HEK293 (cell line): ENCODE measurements at regions not wholly inside any gene's neighbourhood (a gene's known extent, or its start where the extent isn't known, plus 50 kb on each side); places are given as distances from the start of the nearest gene placed in this dataset.

Experiments used
- CTCF ChIA-PET: fragments of 350-600 bp; formaldehyde crosslinking; extraction: SDS; loops from one replicate; lab custom pipeline; 2021; ENCODE audit warnings: antibody characterized with exemption; lab: Yijun Ruan, JAX
- POLR2A ChIA-PET: fragments of 300-600 bp; formaldehyde crosslinking; extraction: SDS; loops from one replicate; lab custom pipeline; 2020; ENCODE audit warnings: antibody characterized with exemption, inconsistent platforms; lab: Yijun Ruan, JAX
- H3K27ac ChIP-seq: fragments of 200-500 bp; sonication (Bioruptor generic); 2 replicates; pipeline ENCODE4 v1.5.1; 2014; ENCODE audit warnings: low read depth, low read length, control low read depth, inconsistent platforms; ENCODE audit errors: extremely low read depth
- H3K36me3 ChIP-seq, 2 experiments: fragments of 200-500 bp in 1 of 2; sonication (Bioruptor generic) in 1 of 2; 1 replicate in 1 of 2; 2 replicates in 1 of 2; pipeline ENCODE4 v1.5.1; 2014 to 2017; ENCODE audit warnings: inconsistent platforms in 2 of 2, low read length in 2 of 2; ENCODE audit not compliant: control insufficient read depth in 2 of 2, insufficient read depth in 1 of 2
- H3K4me1 ChIP-seq: fragments of 200-500 bp; sonication (Bioruptor generic); 2 replicates; pipeline ENCODE4 v1.5.1; 2014; ENCODE audit warnings: mild to moderate bottlenecking, low read length, inconsistent platforms; ENCODE audit not compliant: control insufficient read depth, insufficient read depth
- H3K4me3 ChIP-seq: 2 replicates; pipeline ENCODE4 v1.5.1; 2011; ENCODE audit warnings: low read depth, mild to moderate bottlenecking, control low read depth, low read length, moderate library complexity
- H3K9me3 ChIP-seq: fragments of 200-500 bp; sonication (Bioruptor generic); 2 replicates; pipeline ENCODE4 v1.5.1; 2014; ENCODE audit warnings: low read depth, low read length, inconsistent platforms; ENCODE audit not compliant: control insufficient read depth, insufficient read depth
- EGR2 ChIP-seq: fragments of 450-650 bp; formaldehyde crosslinking; IDR thresholded peaks from 2 replicates; pipeline ENCODE4 v1.5.1; 2016; ENCODE audit warnings: low read depth, missing biosample characterization, missing genetic modification characterization
- GLIS2 ChIP-seq: fragments of 450-650 bp; formaldehyde crosslinking; IDR thresholded peaks from 2 replicates; pipeline ENCODE4 v1.5.1; 2016; ENCODE audit warnings: missing biosample characterization, missing genetic modification characterization
- HOXA7 ChIP-seq: sonication (generic); formaldehyde crosslinking; IDR thresholded peaks from 2 replicates; pipeline ENCODE4 v1.8.1; 2022; ENCODE audit warnings: missing genetic modification reagents, borderline replicate concordance
- OSR2 ChIP-seq: fragments of 450-650 bp; formaldehyde crosslinking; IDR thresholded peaks from 2 replicates; pipeline ENCODE4 v1.5.1; 2016; ENCODE audit warnings: missing biosample characterization, missing genetic modification characterization
- OVOL3 ChIP-seq: fragments of 450-650 bp; formaldehyde crosslinking; IDR thresholded peaks from 2 replicates; pipeline ENCODE4 v1.5.1; 2016; ENCODE audit warnings: missing biosample characterization, missing genetic modification characterization
- PRDM1 ChIP-seq: fragments of 450-650 bp; formaldehyde crosslinking; IDR thresholded peaks from 2 replicates; pipeline ENCODE4; 2016; ENCODE audit warnings: missing biosample characterization, missing genetic modification characterization
- REST ChIP-seq: fragments of 450-650 bp; formaldehyde crosslinking; IDR thresholded peaks from 2 replicates; pipeline ENCODE4 v1.5.1; 2016; ENCODE audit warnings: missing biosample characterization, missing genetic modification characterization
- ZBTB48 ChIP-seq: fragments of 450-650 bp; formaldehyde crosslinking; IDR thresholded peaks from 2 replicates; pipeline ENCODE4 v1.5.1; 2016; ENCODE audit warnings: missing biosample characterization, missing genetic modification characterization
- ZBTB49 ChIP-seq: fragments of 450-650 bp; formaldehyde crosslinking; IDR thresholded peaks from 2 replicates; pipeline ENCODE4 v1.5.1; 2016; ENCODE audit warnings: missing biosample characterization, missing genetic modification characterization, low read depth
- ZBTB6 ChIP-seq: fragments of 450-650 bp; formaldehyde crosslinking; IDR thresholded peaks from 2 replicates; pipeline ENCODE4 v1.5.1; 2017; ENCODE audit warnings: missing biosample characterization, missing genetic modification characterization
- ZFP41 ChIP-seq: fragments of 450-650 bp; formaldehyde crosslinking; IDR thresholded peaks from 2 replicates; pipeline ENCODE4 v1.5.1; 2016; ENCODE audit warnings: missing biosample characterization, missing genetic modification characterization, borderline replicate concordance
- ZNF10 ChIP-seq: fragments of 450-650 bp; formaldehyde crosslinking; IDR thresholded peaks from 2 replicates; pipeline ENCODE4 v1.5.1; 2017; ENCODE audit warnings: missing biosample characterization, missing genetic modification characterization
- ZNF140 ChIP-seq: fragments of 450-650 bp; formaldehyde crosslinking; IDR thresholded peaks from 2 replicates; pipeline ENCODE4 v1.5.1; 2016; ENCODE audit warnings: missing biosample characterization, missing genetic modification characterization
- ZNF214 ChIP-seq: fragments of 450-650 bp; formaldehyde crosslinking; IDR thresholded peaks from 2 replicates; pipeline ENCODE4 v1.5.1; 2017; ENCODE audit warnings: missing biosample characterization, mild to moderate bottlenecking, missing genetic modification characterization, borderline replicate concordance
- ZNF23 ChIP-seq: fragments of 450-650 bp; formaldehyde crosslinking; IDR thresholded peaks from 2 replicates; pipeline ENCODE4 v1.5.1; 2016; ENCODE audit warnings: missing biosample characterization, missing genetic modification characterization, borderline replicate concordance
- ZNF266 ChIP-seq: fragments of 450-650 bp; formaldehyde crosslinking; IDR thresholded peaks from 2 replicates; pipeline ENCODE4 v1.5.1; 2016; ENCODE audit warnings: missing biosample characterization, missing genetic modification characterization, low read depth
- ZNF335 ChIP-seq: fragments of 450-650 bp; formaldehyde crosslinking; conservative IDR thresholded peaks from 2 replicates; pipeline ENCODE4 v1.5.1; 2016; ENCODE audit warnings: missing biosample characterization, missing genetic modification characterization
- ZNF366 ChIP-seq: fragments of 450-650 bp; formaldehyde crosslinking; conservative IDR thresholded peaks from 2 replicates; pipeline ENCODE4 v1.5.1; 2016; ENCODE audit warnings: missing biosample characterization, missing genetic modification characterization
- ZNF510 ChIP-seq: fragments of 450-650 bp; formaldehyde crosslinking; IDR thresholded peaks from 2 replicates; pipeline ENCODE4 v1.5.1; 2018; ENCODE audit warnings: mild to moderate bottlenecking, missing genetic modification characterization, missing biosample characterization; ENCODE audit not compliant: insufficient replicate concordance
- ZNF549 ChIP-seq: fragments of 450-650 bp; IDR thresholded peaks from 2 replicates; pipeline ENCODE4 v1.5.1; 2018; ENCODE audit warnings: missing biosample characterization, missing genetic modification characterization, mild to moderate bottlenecking, inconsistent platforms, moderate library complexity
- ZNF560 ChIP-seq: fragments of 450-650 bp; formaldehyde crosslinking; IDR thresholded peaks from 2 replicates; pipeline ENCODE4 v1.5.1; 2017; ENCODE audit warnings: missing biosample characterization, missing genetic modification characterization, borderline replicate concordance
- ZNF585B ChIP-seq: fragments of 450-650 bp; formaldehyde crosslinking; IDR thresholded peaks from 2 replicates; pipeline ENCODE4 v1.5.1; 2016; ENCODE audit warnings: missing biosample characterization, missing genetic modification characterization
- ZNF621 ChIP-seq: fragments of 450-650 bp; formaldehyde crosslinking; IDR thresholded peaks from 2 replicates; pipeline ENCODE4 v1.5.1; 2017; ENCODE audit warnings: missing biosample characterization, missing genetic modification characterization
- ZNF707 ChIP-seq: fragments of 450-650 bp; formaldehyde crosslinking; IDR thresholded peaks from 2 replicates; pipeline ENCODE4 v1.5.1; 2016; ENCODE audit warnings: missing biosample characterization, missing genetic modification characterization
- ZNF776 ChIP-seq: fragments of 450-650 bp; formaldehyde crosslinking; IDR thresholded peaks from 2 replicates; pipeline ENCODE4 v1.5.0; 2017; ENCODE audit warnings: missing biosample characterization, missing genetic modification characterization, borderline replicate concordance
- ZNF791 ChIP-seq: fragments of 450-650 bp; formaldehyde crosslinking; IDR thresholded peaks from 2 replicates; pipeline ENCODE4 v1.5.1; 2016; ENCODE audit warnings: missing biosample characterization, missing genetic modification characterization
- ZNF792 ChIP-seq: fragments of 450-650 bp; formaldehyde crosslinking; IDR thresholded peaks from 2 replicates; pipeline ENCODE4 v1.5.1; 2016; ENCODE audit warnings: missing biosample characterization, missing genetic modification characterization

GRCh38 chr1:232184561-232185530, 445.1 kb downstream of the SIPA1L2 start (continued):
- TF ChIP-seq ZNF776 (tag by site-specific recombination) (no peak), GLIS2 (tag by site-specific recombination) (no peak), ZNF585B (tag by site-specific recombination) (no peak), ZBTB49 (tag by site-specific recombination) (no peak), OVOL3 (tag by site-specific recombination) (no peak), ZNF214 (tag by site-specific recombination) (no peak)
- TF ChIP-seq, all 188 proteins: peak for 0

- ChIA-PET POLR2A (no interaction called here), CTCF (interaction anchor here (1.1 kb wide), 1 partner anchor 444 kb away, joined by 3 read pairs; no protein-coding TSS in a partner anchor)
- Histone ChIP-seq H3K27ac (no peak overlapping the region), H3K36me3 (no peaks in the 10 kb centered on the region), H3K4me3 (no peak overlapping the region), H3K4me1 (no peaks in the 10 kb centered on the region), H3K9me3 (no peaks in the 10 kb centered on the region)
- TF ChIP-seq EGR2 (tag by site-specific recombination) (no peak), ZNF560 (no peak), ZNF707 (tag by site-specific recombination) (no peak), ZNF23 (tag by site-specific recombination) (no peak), ZNF621 (tag by site-specific recombination) (no peak), ZNF140 (tag by site-specific recombination) (no peak), ZFP41 (tag by site-specific recombination) (no peak), ZNF10 (no peak), ZBTB48 (tag by site-specific recombination) (no peak), ZNF510 (tag by site-specific recombination) (no peak), OSR2 (tag by site-specific recombination) (no peak), PRDM1 (tag by site-specific recombination) (no peak), ZNF335 (tag by site-specific recombination) (no peak)
These were observed 446.1 kb downstream of the SIPA1L2 start for GRCh38 chr1:232183802-232184201.

GRCh38 chr1:232183266-232183800, 446.6 kb downstream of the SIPA1L2 start:
- POLR2A ChIA-PET = no interaction called here
- CTCF ChIA-PET = interaction anchor here (1.1 kb wide), 1 partner anchor 444 kb away, joined by 3 read pairs; no protein-coding TSS in a partner anchor
- no peaks in the 10 kb centered on the region for H3K9me3 ChIP-seq
- H3K4me3 ChIP-seq = no peak overlapping the region
- no peaks in the 10 kb centered on the region for H3K4me1 ChIP-seq
- no peak overlapping the region for H3K27ac ChIP-seq
- no peaks in the 10 kb centered on the region for H3K36me3 ChIP-seq
- TF ChIP-seq OVOL3 (tag by site-specific recombination) = no peak
- no peak for TF ChIP-seq ZBTB6 (tag by site-specific recombination)
- no peak for TF ChIP-seq HOXA7 (CRISPR knock-in tag)
- TF ChIP-seq ZNF549 (tag by site-specific recombination) = no peak
- TF ChIP-seq ZNF266 (tag by site-specific recombination) = no peak
- no peak for TF ChIP-seq ZNF366
- no peak for TF ChIP-seq ZNF791 (tag by site-specific recombination)
- TF ChIP-seq REST (tag by site-specific recombination) = no peak
- TF ChIP-seq ZNF792 (tag by site-specific recombination) = no peak
